Mesenchymal stem cell (in vitro differentiated cells and primary cell): ENCODE measurements at regions not wholly inside any gene's neighbourhood (a gene's known extent, or its start where the extent isn't known, plus 50 kb on each side); places are given as distances from the start of the nearest gene placed in this dataset.
"Not testable (repeated sequence)": the region's sequence is repeated elsewhere in the genome, so short reads cannot be mapped to it uniquely, and the experiment has no call there.

Experiments
- DNase-seq: peaks from one replicate; pipeline ENCODE4 v3.0.0-alpha.2; 2013
- H2AFZ ChIP-seq: one replicate; pipeline ENCODE4 v1.6.1; 2013; ENCODE audit warnings: low read depth, mild to moderate bottlenecking, control low read depth, inconsistent platforms, low read length, moderate library complexity
- H2AK5ac ChIP-seq: 2 replicates; pipeline ENCODE4 v1.6.1; 2013; ENCODE audit warnings: low read length, moderate library complexity, mild to moderate bottlenecking, inconsistent platforms; ENCODE audit not compliant: severe bottlenecking
- H2BK120ac ChIP-seq: one replicate; pipeline ENCODE4 v1.6.1; 2013; ENCODE audit warnings: low read depth, mild to moderate bottlenecking, inconsistent platforms, low read length, moderate library complexity
- H2BK12ac ChIP-seq, 2 experiments: one replicate each; pipeline ENCODE4 v1.6.1; 2013; ENCODE audit warnings: inconsistent platforms in 2 of 2, low read length in 2 of 2, mild to moderate bottlenecking in 2 of 2, moderate library complexity in 2 of 2, control low read depth in 1 of 2
- H2BK15ac ChIP-seq: one replicate; pipeline ENCODE4 v1.6.1; 2013; ENCODE audit warnings: mild to moderate bottlenecking, low read depth, inconsistent platforms; ENCODE audit not compliant: poor library complexity, severe bottlenecking
- H2BK5ac ChIP-seq: 2 replicates; pipeline ENCODE4 v1.6.1; 2013; ENCODE audit warnings: low read depth, mild to moderate bottlenecking, low read length, control low read depth, inconsistent platforms; ENCODE audit not compliant: poor library complexity, severe bottlenecking
- H3K14ac ChIP-seq, 2 experiments: one replicate each; pipeline ENCODE4 v1.6.1; 2013; ENCODE audit warnings: inconsistent platforms in 2 of 2, low read length in 2 of 2, control low read depth in 1 of 2, mild to moderate bottlenecking in 1 of 2, moderate library complexity in 1 of 2
- H3K18ac ChIP-seq, 2 experiments: one replicate each; pipeline ENCODE4 v1.6.1; 2013; ENCODE audit warnings: inconsistent platforms in 2 of 2, low read length in 2 of 2, control low read depth in 1 of 2, low read depth in 1 of 2, mild to moderate bottlenecking in 1 of 2
- H3K23ac ChIP-seq, 2 experiments: one replicate each; pipeline ENCODE4 v1.6.1; 2013; ENCODE audit warnings: inconsistent platforms in 2 of 2, low read length in 2 of 2, mild to moderate bottlenecking in 2 of 2, moderate library complexity in 2 of 2, control low read depth in 1 of 2
- H3K27ac ChIP-seq: 2 replicates; pipeline ENCODE4 v1.5.1; 2013; ENCODE audit warnings: mild to moderate bottlenecking, moderate library complexity, low read length, control low read depth, inconsistent platforms; ENCODE audit not compliant: poor library complexity, severe bottlenecking
- H3K27me3 ChIP-seq, 2 experiments: 2 replicates each; pipeline versions ENCODE4 v1.6.1 to v1.7.0; 2013; ENCODE audit warnings: low read length in 2 of 2, mild to moderate bottlenecking in 2 of 2, moderate library complexity in 2 of 2, control low read depth in 1 of 2, inconsistent platforms in 1 of 2; ENCODE audit not compliant: control insufficient read depth in 1 of 2, insufficient read depth in 1 of 2
- H3K36me3 ChIP-seq, 2 experiments: 2 replicates each; pipeline versions ENCODE4 v1.6.1 to v1.7.0; 2013; ENCODE audit warnings: low read length in 2 of 2, control low read depth in 1 of 2, inconsistent platforms in 1 of 2, low read depth in 1 of 2, mild to moderate bottlenecking in 1 of 2; ENCODE audit not compliant: insufficient read depth in 2 of 2, control insufficient read depth in 1 of 2
- H3K4ac ChIP-seq, 2 experiments: one replicate each; pipeline ENCODE4 v1.6.1; 2013; ENCODE audit warnings: inconsistent platforms in 2 of 2, low read length in 2 of 2, mild to moderate bottlenecking in 2 of 2, moderate library complexity in 2 of 2, control low read depth in 1 of 2, low read depth in 1 of 2
- H3K4me1 ChIP-seq: 2 replicates; pipeline ENCODE4 v1.6.1; 2013; ENCODE audit warnings: low read depth, low read length, control low read depth; ENCODE audit not compliant: control insufficient read depth, insufficient read depth
- H3K4me2 ChIP-seq: 2 replicates; pipeline ENCODE4 v1.6.1; 2013; ENCODE audit warnings: low read length, mild to moderate bottlenecking, inconsistent platforms; ENCODE audit not compliant: poor library complexity, severe bottlenecking
- H3K4me3 ChIP-seq, 2 experiments: 2 replicates each; pipeline versions ENCODE4 v1.5.1 to v1.7.0; 2013; ENCODE audit warnings: low read length in 2 of 2, mild to moderate bottlenecking in 2 of 2, control low read depth in 1 of 2, low read depth in 1 of 2; ENCODE audit not compliant: insufficient read depth in 1 of 2
- H3K79me1 ChIP-seq: replicated peaks from 2 replicates; pipeline ENCODE4 v1.6.1; 2013; ENCODE audit warnings: mild to moderate bottlenecking, control low read depth, low read length, inconsistent platforms; ENCODE audit not compliant: poor library complexity, severe bottlenecking
- H3K9ac ChIP-seq: 2 replicates; pipeline ENCODE4 v1.7.0; 2013; ENCODE audit warnings: mild to moderate bottlenecking, low read length, moderate library complexity
- H3K9me3 ChIP-seq: 2 replicates; pipeline ENCODE4 v1.7.0; 2013; ENCODE audit warnings: mild to moderate bottlenecking, low read length; ENCODE audit not compliant: control insufficient read depth
- H4K8ac ChIP-seq: one replicate; pipeline ENCODE4 v1.6.1; 2013; ENCODE audit warnings: inconsistent platforms, mild to moderate bottlenecking, low read length, moderate library complexity
- H4K91ac ChIP-seq: one replicate; pipeline ENCODE4 v1.6.1; 2013; ENCODE audit warnings: mild to moderate bottlenecking, low read length, inconsistent platforms
- WGBS: methylation state at CpG from one replicate; pipeline ENCODE4 v1.1.7; 2013; ENCODE audit warnings: mixed read lengths; 5-methylcytosine and 5-hydroxymethylcytosine counted together

DNA sequence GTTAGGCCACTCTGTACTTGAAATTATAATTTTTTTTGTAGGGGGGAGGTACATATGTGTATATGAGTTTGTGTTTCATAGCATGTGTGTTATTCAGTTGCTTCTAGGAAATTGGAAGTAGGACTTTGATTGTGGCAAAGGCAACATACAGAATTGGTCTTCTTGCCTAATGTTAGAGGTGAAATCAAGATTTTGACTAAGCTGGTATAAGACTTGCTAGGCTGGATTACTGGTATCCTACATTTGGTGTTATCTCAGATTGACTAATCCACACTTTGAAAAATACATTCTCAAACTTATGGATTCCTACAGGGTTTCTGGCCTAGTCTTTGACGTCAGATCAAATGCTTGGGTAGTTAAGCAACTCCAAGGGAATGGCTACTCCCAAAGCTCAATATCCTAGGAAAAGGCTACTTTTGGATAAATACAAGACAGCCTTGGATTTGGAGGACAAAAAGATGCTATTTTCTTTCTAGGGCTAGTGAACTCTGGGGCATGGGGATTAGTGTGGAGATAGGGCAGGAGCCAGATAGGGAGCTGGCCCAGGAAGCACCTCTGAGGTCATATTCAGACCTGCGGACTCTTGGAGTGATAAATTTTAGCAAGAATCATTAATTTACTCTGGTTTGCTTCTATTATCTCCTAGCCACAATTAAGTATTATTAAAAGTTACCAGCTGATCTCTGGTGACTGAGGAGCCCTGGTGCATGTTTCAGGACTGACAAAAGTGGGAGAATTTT lies 144.0 kb upstream of the RPS23 start:
- Histone ChIP-seq H2BK120ac (no peak overlapping the region), H3K4me2 (no peak overlapping the region), H4K91ac (no peak overlapping the region), H2BK12ac (no peak overlapping the region), H3K14ac (no peak overlapping the region), H3K36me3 (no peaks in the 10 kb centered on the region), H3K27ac (no peak overlapping the region), H3K4ac (no peak overlapping the region), H2BK5ac (no peak overlapping the region), H3K9me3 (no peaks in the 10 kb centered on the region), H4K8ac (no peak overlapping the region), H2BK15ac (no peak overlapping the region), H3K4me1 (peaks cover 2% of the 10 kb centered on the region), H3K23ac (no peak overlapping the region), H3K27me3 (no peaks in the 10 kb centered on the region), H2AFZ (no peak overlapping the region), H3K4me3 (no peak overlapping the region), H3K18ac (no peak overlapping the region), H3K79me1 (no peaks in the 10 kb centered on the region), H2AK5ac (no peak overlapping the region), H3K9ac (peak overlapping the region; percentile 64)
- DNase-seq, result no peak
- WGBS, result 40% methylated on average over 1 of the region's 2 CpGs

DNA sequence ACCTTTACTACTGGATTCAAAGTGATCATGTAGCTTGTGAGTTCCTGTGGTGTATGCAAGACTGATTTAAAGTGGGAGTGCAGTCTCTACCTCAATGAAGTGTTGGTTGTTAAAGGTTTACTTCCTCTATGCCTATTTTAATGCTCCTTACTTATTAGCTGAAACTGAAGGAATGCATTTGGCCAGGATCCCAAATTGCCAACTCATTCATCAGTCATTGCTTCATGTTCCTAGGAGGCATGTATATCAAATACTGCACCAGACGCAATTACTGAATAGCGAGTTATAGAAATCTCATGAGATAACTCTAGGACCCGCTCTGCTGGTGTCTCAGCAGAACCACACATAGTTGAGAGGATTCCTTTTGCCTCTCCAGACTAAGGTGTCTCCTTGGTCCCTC lies 143.0 kb upstream of the RPS23 start:
- Histone ChIP-seq H4K91ac (no peak overlapping the region), H3K9ac (no peak overlapping the region), H3K18ac (no peak overlapping the region), H3K27me3 (no peaks in the 10 kb centered on the region), H3K4me1 (peaks cover 2% of the 10 kb centered on the region), H4K8ac (no peak overlapping the region), H3K9me3 (no peaks in the 10 kb centered on the region), H3K36me3 (no peaks in the 10 kb centered on the region), H3K14ac (no peak overlapping the region), H2BK120ac (no peak overlapping the region), H3K4me3 (no peak overlapping the region), H3K27ac (no peak overlapping the region), H3K79me1 (no peaks in the 10 kb centered on the region), H2BK12ac (no peak overlapping the region), H2AK5ac (no peak overlapping the region), H2BK15ac (no peak overlapping the region), H3K4me2 (no peak overlapping the region), H2AFZ (no peak overlapping the region), H3K23ac (no peak overlapping the region), H3K4ac (no peak overlapping the region), H2BK5ac (no peak overlapping the region)
- DNase-seq, result peak; percentile 55
- WGBS, result 57% methylated on average over 3 of the region's 3 CpGs

DNA sequence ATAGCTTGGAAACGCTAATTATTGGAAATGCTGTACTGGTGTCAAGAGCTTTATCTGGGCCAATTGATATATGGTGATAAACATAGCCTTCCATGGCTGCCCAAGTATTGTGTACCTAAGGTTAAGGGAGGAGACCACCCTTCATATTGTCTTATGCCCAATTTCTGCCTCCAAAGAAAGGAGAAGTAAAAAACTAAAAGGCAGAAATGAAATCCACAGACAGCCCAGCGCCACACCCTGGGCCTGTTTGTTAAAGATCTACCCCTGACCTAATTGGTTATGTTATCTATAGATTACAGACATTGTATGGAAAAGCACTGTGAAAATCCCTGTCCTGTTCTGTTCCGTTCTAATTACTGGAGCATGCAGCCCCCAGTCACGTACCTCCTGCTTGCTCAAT lies 142.4 kb upstream of the RPS23 start:
- not testable (repeated sequence) for H3K14ac ChIP-seq, H2BK12ac ChIP-seq, H2AFZ ChIP-seq, H3K4ac ChIP-seq, H3K79me1 ChIP-seq, H3K4me1 ChIP-seq, H3K4me2 ChIP-seq, H3K18ac ChIP-seq, H3K9ac ChIP-seq, H3K27me3 ChIP-seq, H2BK120ac ChIP-seq, H3K23ac ChIP-seq, H3K27ac ChIP-seq, H2BK5ac ChIP-seq, H2BK15ac ChIP-seq, H3K4me3 ChIP-seq, DNase-seq, H4K8ac ChIP-seq, H3K9me3 ChIP-seq, H4K91ac ChIP-seq, H3K36me3 ChIP-seq, H2AK5ac ChIP-seq
- WGBS, result 90% methylated on average over 3 of the region's 4 CpGs

DNA sequence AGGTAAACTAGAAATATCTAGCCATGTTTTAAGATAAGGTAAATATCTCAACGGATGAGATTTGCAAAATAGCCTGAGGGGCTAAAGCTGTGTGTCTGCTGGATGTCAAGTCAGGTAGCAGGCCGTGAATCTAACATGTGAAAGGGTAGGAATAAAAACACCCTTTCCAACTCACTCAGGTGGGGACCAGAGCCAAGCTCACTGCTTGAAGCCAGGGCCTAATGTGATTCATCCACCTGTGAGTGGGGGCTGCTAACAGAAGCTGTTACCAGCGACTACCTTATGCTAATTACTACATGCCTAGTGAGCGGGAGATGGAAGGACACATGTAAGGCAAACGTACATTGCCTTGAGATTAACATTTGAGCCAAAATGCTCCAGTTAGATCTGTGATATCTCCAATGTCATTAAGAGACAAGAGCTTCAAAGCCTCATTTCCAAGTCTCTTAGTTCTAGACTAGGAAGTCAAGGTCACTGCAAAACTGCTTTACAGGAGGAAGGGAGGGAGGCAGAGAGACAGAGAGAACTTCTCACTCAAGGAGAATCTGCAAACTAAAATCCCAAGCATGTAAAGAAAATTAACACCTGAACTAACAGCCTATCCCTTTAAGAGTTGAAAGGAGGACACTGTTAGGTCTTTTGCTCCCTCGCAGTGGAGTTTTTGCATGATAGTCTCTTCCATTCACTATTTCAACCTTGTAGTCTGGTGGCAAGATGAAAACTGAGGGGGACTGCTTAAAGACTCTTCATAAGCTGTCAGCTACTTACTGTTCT lies 141.6 kb upstream of the RPS23 start:
- no peaks in the 10 kb centered on the region for H3K36me3 ChIP-seq
- no peak overlapping the region for H3K14ac ChIP-seq
- no peak for DNase-seq
- 79% methylated on average over 5 of the region's 6 CpGs for WGBS
- H3K4me3 ChIP-seq, result no peak overlapping the region
- no peak overlapping the region for H3K18ac ChIP-seq
- peak overlapping the region; percentile 11 for H2AK5ac ChIP-seq
- no peak overlapping the region for H3K4me2 ChIP-seq
- peak overlapping the region; percentile 52 for H4K91ac ChIP-seq
- no peak overlapping the region for H3K23ac ChIP-seq
- no peak overlapping the region for H2AFZ ChIP-seq
- H3K79me1 ChIP-seq, result no peaks in the 10 kb centered on the region
- H3K9me3 ChIP-seq, result no peaks in the 10 kb centered on the region
- H2BK120ac ChIP-seq, result no peak overlapping the region
- no peak overlapping the region for H2BK12ac ChIP-seq
- H3K27ac ChIP-seq, result no peak overlapping the region
- no peak overlapping the region for H2BK15ac ChIP-seq
- no peak overlapping the region for H3K4ac ChIP-seq
- H2BK5ac ChIP-seq, result no peak overlapping the region
- H4K8ac ChIP-seq, result no peak overlapping the region
- H3K27me3 ChIP-seq, result no peaks in the 10 kb centered on the region
- peaks cover 2% of the 10 kb centered on the region for H3K4me1 ChIP-seq
- H3K9ac ChIP-seq, result no peak overlapping the region
